Neural progenitor cell (in vitro differentiated cells): ENCODE measurements at regions not wholly inside any gene's neighbourhood (a gene's known extent, or its start where the extent isn't known, plus 50 kb on each side); places are given as distances from the start of the nearest gene placed in this dataset.

Experiments used
- DNase-seq: peaks from one replicate; pipeline ENCODE4 v3.0.0-alpha.2; 2016; ENCODE audit warnings: low spot score
- H2AFZ ChIP-seq: fragments of 200-600 bp; sonication (generic); replicated peaks from 2 replicates; pipeline ENCODE4 v1.6.1; 2016; ENCODE audit warnings: antibody characterized with exemption
- H3F3A ChIP-seq: fragments of 200-600 bp; sonication (generic); 2 replicates; pipeline ENCODE4 v1.6.1; 2016; ENCODE audit warnings: antibody characterized with exemption, low read depth
- H3K27ac ChIP-seq: fragments of 200-600 bp; sonication (generic); 2 replicates; pipeline ENCODE4 v1.5.1; 2016; ENCODE audit warnings: mild to moderate bottlenecking
- H3K27me3 ChIP-seq: fragments of 200-600 bp; sonication (generic); 2 replicates; pipeline ENCODE4 v1.6.1; 2016; ENCODE audit warnings: mild to moderate bottlenecking, moderate library complexity
- H3K36me3 ChIP-seq: fragments of 200-600 bp; sonication (generic); 2 replicates; pipeline ENCODE4 v1.5.1; 2016
- H3K4me1 ChIP-seq: fragments of 200-600 bp; sonication (generic); 2 replicates; pipeline ENCODE4 v1.6.1; 2016; ENCODE audit warnings: mixed run types
- H3K4me2 ChIP-seq: fragments of 200-600 bp; sonication (generic); 2 replicates; pipeline ENCODE4 v1.6.1; 2016
- H3K4me3 ChIP-seq: fragments of 200-600 bp; sonication (generic); 2 replicates; pipeline ENCODE4 v1.5.1; 2016
- H3K79me2 ChIP-seq: fragments of 200-600 bp; sonication (generic); 2 replicates; pipeline ENCODE4 v1.6.1; 2016; ENCODE audit warnings: low read depth
- H3K9ac ChIP-seq: fragments of 200-600 bp; sonication (generic); 2 replicates; pipeline ENCODE4 v1.6.1; 2016
- H3K9me3 ChIP-seq: fragments of 200-600 bp; sonication (generic); 2 replicates; pipeline ENCODE4 v1.5.1; 2016; ENCODE audit warnings: low read depth
- H4K20me1 ChIP-seq: fragments of 200-600 bp; sonication (generic); 2 replicates; pipeline ENCODE4 v1.6.1; 2016; ENCODE audit warnings: low read depth
- H3K27ac Mint-ChIP-seq: 3 replicates; pipeline ENCODE4 v1.8.0; 2021; ENCODE audit warnings: mixed read lengths
- H3K27me3 Mint-ChIP-seq: 2 replicates; pipeline ENCODE4 v1.8.0; 2022; ENCODE audit warnings: low read depth, mild to moderate bottlenecking, inconsistent platforms, moderate library complexity, mixed read lengths; ENCODE audit not compliant: insufficient read depth
- H3K36me3 Mint-ChIP-seq: 3 replicates; pipeline ENCODE4 v1.8.0; 2021; ENCODE audit warnings: mixed read lengths
- H3K4me1 Mint-ChIP-seq: 3 replicates; pipeline ENCODE4 v1.8.0; 2021; ENCODE audit warnings: mixed read lengths
- H3K4me3 Mint-ChIP-seq: 3 replicates; pipeline ENCODE4 v1.8.0; 2021; ENCODE audit warnings: mild to moderate bottlenecking, moderate library complexity, mixed read lengths
- H3K9me3 Mint-ChIP-seq: 3 replicates; pipeline ENCODE4 v1.8.0; 2020; ENCODE audit warnings: mixed read lengths
- EZH2 ChIP-seq: fragments of 200-600 bp; sonication (generic); IDR thresholded peaks from 2 replicates; pipeline ENCODE4 v1.6.1; 2017; ENCODE audit warnings: antibody characterized with exemption, mild to moderate bottlenecking, moderate library complexity
- EZH2phosphoT487 ChIP-seq: fragments of 200-600 bp; sonication (generic); IDR thresholded peaks from 2 replicates; pipeline ENCODE4 v1.6.1; 2017; ENCODE audit warnings: antibody characterized with exemption
- TF ChIP-seq, protein P1 (sequence below): fragments of 200-600 bp; sonication (generic); IDR thresholded peaks from 2 replicates; pipeline ENCODE4 v1.5.1; 2017; ENCODE audit warnings: antibody characterized with exemption, mild to moderate bottlenecking

GRCh38 chr4:140296335-140297220 lies 76.9 kb upstream of the SCOC start:
- Histone ChIP-seq H3K27me3 (no peaks in the 10 kb centered on the region), H3K9ac (no peak overlapping the region), H3K36me3 (no peaks in the 10 kb centered on the region), H4K20me1 (no peaks in the 10 kb centered on the region), H3K79me2 (no peaks in the 10 kb centered on the region), H3K4me3 (no peak overlapping the region), H3K27ac (no peak overlapping the region), H2AFZ (peak overlapping the region; percentile 81), H3K9me3 (no peaks in the 10 kb centered on the region), H3F3A (no peaks in the 10 kb centered on the region), H3K4me1 (peaks cover 24% of the 10 kb centered on the region), H3K4me2 (peak overlapping the region; percentile 51)
- H3K27me3 Mint-ChIP-seq = peaks cover 8% of the 10 kb centered on the region
- no peak for TF ChIP-seq EZH2
- no peak for TF ChIP-seq EZH2phosphoT487
- TF ChIP-seq, protein P1, sequence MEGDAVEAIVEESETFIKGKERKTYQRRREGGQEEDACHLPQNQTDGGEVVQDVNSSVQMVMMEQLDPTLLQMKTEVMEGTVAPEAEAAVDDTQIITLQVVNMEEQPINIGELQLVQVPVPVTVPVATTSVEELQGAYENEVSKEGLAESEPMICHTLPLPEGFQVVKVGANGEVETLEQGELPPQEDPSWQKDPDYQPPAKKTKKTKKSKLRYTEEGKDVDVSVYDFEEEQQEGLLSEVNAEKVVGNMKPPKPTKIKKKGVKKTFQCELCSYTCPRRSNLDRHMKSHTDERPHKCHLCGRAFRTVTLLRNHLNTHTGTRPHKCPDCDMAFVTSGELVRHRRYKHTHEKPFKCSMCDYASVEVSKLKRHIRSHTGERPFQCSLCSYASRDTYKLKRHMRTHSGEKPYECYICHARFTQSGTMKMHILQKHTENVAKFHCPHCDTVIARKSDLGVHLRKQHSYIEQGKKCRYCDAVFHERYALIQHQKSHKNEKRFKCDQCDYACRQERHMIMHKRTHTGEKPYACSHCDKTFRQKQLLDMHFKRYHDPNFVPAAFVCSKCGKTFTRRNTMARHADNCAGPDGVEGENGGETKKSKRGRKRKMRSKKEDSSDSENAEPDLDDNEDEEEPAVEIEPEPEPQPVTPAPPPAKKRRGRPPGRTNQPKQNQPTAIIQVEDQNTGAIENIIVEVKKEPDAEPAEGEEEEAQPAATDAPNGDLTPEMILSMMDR = no peak
- H3K9me3 Mint-ChIP-seq = peaks cover 2% of the 10 kb centered on the region
- H3K27ac Mint-ChIP-seq = peak overlapping the region; percentile 26
- peaks cover 24% of the 10 kb centered on the region for H3K4me1 Mint-ChIP-seq
- no peaks in the 10 kb centered on the region for H3K36me3 Mint-ChIP-seq
- no peak overlapping the region for H3K4me3 Mint-ChIP-seq
- DNase-seq = no peak

DNA sequence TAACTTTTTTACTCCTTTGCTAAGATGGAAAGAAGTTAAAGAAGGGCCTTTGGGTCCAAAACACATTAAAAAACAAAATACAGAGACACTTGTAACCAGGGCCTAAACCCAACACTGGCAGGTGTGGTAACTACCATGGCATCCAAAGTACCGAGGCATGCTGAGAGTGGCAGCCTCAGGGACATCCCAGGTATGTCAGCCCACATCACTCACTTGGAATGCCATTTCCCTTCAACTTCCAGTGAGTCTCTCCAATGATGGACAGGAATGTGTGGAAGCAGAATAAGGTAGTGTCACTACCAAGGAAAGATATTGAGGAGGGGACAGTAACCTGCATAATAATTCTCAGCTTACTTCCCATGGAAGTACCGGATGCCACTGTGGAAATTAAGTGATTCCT lies 79.5 kb upstream of the SCOC start:
- no peaks in the 10 kb centered on the region for H3K36me3 Mint-ChIP-seq
- Histone ChIP-seq H3F3A (peaks cover 12% of the 10 kb centered on the region), H3K36me3 (no peaks in the 10 kb centered on the region), H3K79me2 (no peaks in the 10 kb centered on the region), H3K4me2 (no peak overlapping the region), H4K20me1 (no peaks in the 10 kb centered on the region), H3K27ac (no peak overlapping the region), H3K9ac (no peak overlapping the region), H3K27me3 (no peaks in the 10 kb centered on the region), H2AFZ (no peak overlapping the region), H3K4me1 (peaks cover 35% of the 10 kb centered on the region), H3K9me3 (no peaks in the 10 kb centered on the region), H3K4me3 (no peak overlapping the region)
- DNase-seq = no peak
- H3K9me3 Mint-ChIP-seq = peaks cover 2% of the 10 kb centered on the region
- H3K27me3 Mint-ChIP-seq = peaks cover 8% of the 10 kb centered on the region
- H3K4me3 Mint-ChIP-seq = no peak overlapping the region
- no peak overlapping the region for H3K27ac Mint-ChIP-seq
- TF ChIP-seq, protein P1 = no peak
- TF ChIP-seq EZH2 (no peak), EZH2phosphoT487 (no peak)
- H3K4me1 Mint-ChIP-seq = peaks cover 27% of the 10 kb centered on the region

GRCh38 chr4:140291259-140291658 lies 82.2 kb upstream of the SCOC start:
- peaks cover 2% of the 10 kb centered on the region for H3K9me3 Mint-ChIP-seq
- no peak overlapping the region for H3K27ac Mint-ChIP-seq
- H3K4me1 ChIP-seq = peaks cover 18% of the 10 kb centered on the region
- H3F3A ChIP-seq = peaks cover 34% of the 10 kb centered on the region
- TF ChIP-seq EZH2 (no peak), EZH2phosphoT487 (no peak)
- TF ChIP-seq, protein P1 = no peak
- H3K27ac ChIP-seq = no peak overlapping the region
- no peaks in the 10 kb centered on the region for H3K9me3 ChIP-seq
- H3K36me3 Mint-ChIP-seq = no peaks in the 10 kb centered on the region
- no peak overlapping the region for H3K4me3 Mint-ChIP-seq
- peaks cover 6% of the 10 kb centered on the region for H3K27me3 Mint-ChIP-seq
- no peaks in the 10 kb centered on the region for H3K79me2 ChIP-seq
- peaks cover 12% of the 10 kb centered on the region for H3K4me1 Mint-ChIP-seq
- H3K9ac ChIP-seq = no peak overlapping the region
- H3K4me3 ChIP-seq = no peak overlapping the region
- H3K4me2 ChIP-seq = no peak overlapping the region
- no peaks in the 10 kb centered on the region for H3K27me3 ChIP-seq
- no peak for DNase-seq
- no peak overlapping the region for H2AFZ ChIP-seq
- H3K36me3 ChIP-seq = no peaks in the 10 kb centered on the region
- no peaks in the 10 kb centered on the region for H4K20me1 ChIP-seq
